Glutamatergic neuron (in vitro differentiated cells): ENCODE measurements at regions not wholly inside any gene's neighbourhood (a gene's known extent, or its start where the extent isn't known, plus 50 kb on each side); places are given as distances from the start of the nearest gene placed in this dataset.

Experiments
- DNase-seq: peaks from one replicate; pipeline ENCODE4 v3.0.0; 2022
- H3K27ac Mint-ChIP-seq: one replicate; pipeline ENCODE4 v1.8.0; 2020; ENCODE audit warnings: mild to moderate bottlenecking, mixed read lengths, inconsistent platforms; ENCODE audit not compliant: unreplicated experiment
- H3K27me3 Mint-ChIP-seq: one replicate; pipeline ENCODE4 v1.8.0; 2020; ENCODE audit warnings: mild to moderate bottlenecking, moderate library complexity, mixed read lengths, inconsistent platforms; ENCODE audit not compliant: unreplicated experiment
- H3K36me3 Mint-ChIP-seq: one replicate; pipeline ENCODE4 v1.8.0; 2020; ENCODE audit warnings: mild to moderate bottlenecking, mixed read lengths, inconsistent platforms; ENCODE audit not compliant: unreplicated experiment
- H3K4me1 Mint-ChIP-seq: one replicate; pipeline ENCODE4 v1.8.0; 2020; ENCODE audit warnings: mild to moderate bottlenecking, low read depth, mixed read lengths, inconsistent platforms; ENCODE audit not compliant: unreplicated experiment
- H3K4me3 Mint-ChIP-seq: one replicate; pipeline ENCODE4 v1.8.0; 2020; ENCODE audit warnings: mild to moderate bottlenecking, mixed read lengths, inconsistent platforms; ENCODE audit not compliant: unreplicated experiment
- H3K9me3 Mint-ChIP-seq: one replicate; pipeline ENCODE4 v1.8.0; 2020; ENCODE audit warnings: mild to moderate bottlenecking, moderate library complexity, mixed read lengths, inconsistent platforms; ENCODE audit not compliant: unreplicated experiment
- CTCF ChIP-seq: fragments of 200-600 bp; sonication (generic); IDR thresholded peaks from one replicate; pipeline ENCODE4 v1.5.0; 2021; ENCODE audit not compliant: partially characterized antibody, unreplicated experiment

GRCh38 chr6:132009175-132009574 is 58.0 kb upstream of the CCN2 start:
- H3K27ac Mint-ChIP-seq: no peak overlapping the region

GRCh38 chr6:132007474-132008190 is 56.5 kb upstream of the CCN2 start:
- Mint-ChIP-seq H3K27ac (no peak overlapping the region), H3K27me3 (no peaks in the 10 kb centered on the region), H3K9me3 (no peaks in the 10 kb centered on the region), H3K4me1 (no peaks in the 10 kb centered on the region), H3K36me3 (peaks cover 5% of the 10 kb centered on the region), H3K4me3 (no peak overlapping the region)
- TF ChIP-seq CTCF: no peak
- no peak for DNase-seq

More at GRCh38 chr6:132009175-132009574, 58.0 kb upstream of the CCN2 start:
- no peak for TF ChIP-seq CTCF
- no peak for DNase-seq
- H3K36me3 Mint-ChIP-seq: no peaks in the 10 kb centered on the region
- no peaks in the 10 kb centered on the region for H3K9me3 Mint-ChIP-seq
- H3K27me3 Mint-ChIP-seq: no peaks in the 10 kb centered on the region
- H3K4me3 Mint-ChIP-seq: no peak overlapping the region
- H3K4me1 Mint-ChIP-seq: no peaks in the 10 kb centered on the region

GRCh38 chr6:132005178-132005577 is 54.0 kb upstream of the CCN2 start:
- H3K27me3 Mint-ChIP-seq: no peaks in the 10 kb centered on the region
- no peak overlapping the region for H3K4me3 Mint-ChIP-seq
- TF ChIP-seq CTCF: no peak
- no peaks in the 10 kb centered on the region for H3K4me1 Mint-ChIP-seq
- H3K9me3 Mint-ChIP-seq: no peaks in the 10 kb centered on the region
- DNase-seq: no peak
- no peak overlapping the region for H3K27ac Mint-ChIP-seq
- peaks cover 5% of the 10 kb centered on the region for H3K36me3 Mint-ChIP-seq

GRCh38 chr6:132004668-132005067 is 53.5 kb upstream of the CCN2 start:
- Mint-ChIP-seq H3K27me3 (no peaks in the 10 kb centered on the region), H3K4me3 (no peak overlapping the region), H3K4me1 (no peaks in the 10 kb centered on the region), H3K36me3 (peaks cover 5% of the 10 kb centered on the region), H3K9me3 (no peaks in the 10 kb centered on the region), H3K27ac (no peak overlapping the region)
- TF ChIP-seq CTCF: no peak
- DNase-seq: no peak

- Mint-ChIP-seq H3K4me3 (no peak overlapping the region), H3K9me3 (no peaks in the 10 kb centered on the region), H3K27ac (no peak overlapping the region), H3K36me3 (peaks cover 5% of the 10 kb centered on the region), H3K4me1 (no peaks in the 10 kb centered on the region), H3K27me3 (no peaks in the 10 kb centered on the region)
- TF ChIP-seq CTCF: no peak
- no peak for DNase-seq
These were observed 52.5 kb upstream of the CCN2 start for GRCh38 chr6:132003516-132004178.
